NCI-H128 (cell line): ENCODE measurements at regions not wholly inside any gene's neighbourhood (a gene's known extent, or its start where the extent isn't known, plus 50 kb on each side); places are given as distances from the start of the nearest gene placed in this dataset.
"Not testable (repeated sequence)": the region's sequence is repeated elsewhere in the genome, so short reads cannot be mapped to it uniquely, and the experiment has no call there.

Experiments used
- DNase-seq: peaks from one replicate; lab custom pipeline; 2025; ENCODE audit not compliant: unreplicated experiment; lab: John Stamatoyannopoulos, UW

DNA sequence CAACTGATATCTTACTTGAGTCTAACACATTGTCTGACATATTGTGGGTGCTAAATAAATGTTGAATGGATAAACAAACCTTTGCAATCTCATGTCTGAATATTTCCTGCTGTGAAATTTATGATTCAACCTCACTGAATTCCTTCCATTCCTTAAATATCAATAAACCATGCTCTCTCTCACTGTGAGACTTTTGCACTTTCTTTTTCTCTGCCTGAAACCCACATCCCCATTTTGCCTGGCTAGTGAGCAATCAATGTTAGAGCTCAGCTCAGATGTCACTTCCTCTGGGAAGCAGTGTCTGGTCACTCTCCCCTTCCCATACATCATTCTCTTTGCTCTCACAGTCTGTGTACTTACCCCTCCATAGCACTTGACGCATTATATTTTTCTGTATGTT is 383.7 kb upstream of the TRPC7 start:
- no peak for DNase-seq

DNA sequence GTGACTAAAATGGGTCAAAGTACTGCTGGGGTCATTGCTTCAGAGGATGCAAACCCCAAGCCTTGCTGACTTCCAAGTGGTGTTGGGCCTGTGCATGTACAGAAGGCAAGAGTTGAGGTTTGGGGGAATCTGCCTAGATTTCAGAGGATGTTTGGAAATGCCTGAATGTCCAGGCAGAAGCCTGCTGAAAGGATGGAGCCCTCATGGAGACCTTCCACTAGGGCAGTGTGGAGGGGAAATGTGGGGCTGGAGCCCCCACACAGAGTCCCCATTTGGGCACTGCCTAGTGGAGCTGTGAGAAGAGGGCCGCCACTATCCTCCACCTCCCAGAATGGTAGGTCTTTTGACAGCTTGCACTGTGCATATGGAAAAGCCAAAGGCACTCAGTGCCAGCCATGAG is 377.7 kb upstream of the TRPC7 start:
- no peak for DNase-seq

DNA sequence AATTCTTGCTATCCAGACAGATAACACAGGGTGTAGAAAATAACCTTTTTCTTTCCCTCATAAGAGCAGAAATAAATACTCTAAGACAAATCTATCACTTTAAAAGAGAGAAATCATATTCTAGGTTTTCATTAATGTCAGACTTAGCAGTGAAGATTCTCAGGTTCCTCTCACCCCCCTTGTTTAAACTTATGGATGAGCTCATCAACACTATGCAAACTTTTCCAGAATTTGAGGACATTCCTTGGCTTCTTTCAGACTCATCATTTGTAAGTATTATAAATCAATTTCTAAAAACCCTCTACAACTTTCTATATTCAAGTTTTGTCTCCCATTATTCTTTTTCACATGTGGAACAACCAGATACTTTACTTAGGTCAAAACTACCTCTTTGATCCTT is 374.9 kb upstream of the TRPC7 start:
- no peak for DNase-seq

DNA sequence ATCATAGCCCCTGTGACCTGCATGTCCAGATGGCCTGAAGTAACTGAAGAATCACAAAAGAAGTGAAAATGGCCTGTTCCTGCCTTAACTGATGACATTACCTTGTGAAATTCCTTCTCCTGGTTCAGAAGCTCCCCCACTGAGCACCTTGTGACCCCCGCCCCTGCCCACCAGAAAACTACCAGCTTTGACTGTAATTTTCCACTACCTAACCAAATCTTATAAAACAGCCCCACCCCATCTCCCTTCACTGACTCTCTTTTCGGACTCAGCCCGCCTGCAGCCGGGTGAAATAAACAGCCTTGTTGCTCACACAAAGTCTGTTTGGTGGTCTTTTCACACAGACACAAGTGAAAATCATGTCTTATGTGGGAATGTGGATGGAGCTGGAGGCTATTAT is 373.9 kb upstream of the TRPC7 start:
- DNase-seq, result not testable (repeated sequence)

DNA sequence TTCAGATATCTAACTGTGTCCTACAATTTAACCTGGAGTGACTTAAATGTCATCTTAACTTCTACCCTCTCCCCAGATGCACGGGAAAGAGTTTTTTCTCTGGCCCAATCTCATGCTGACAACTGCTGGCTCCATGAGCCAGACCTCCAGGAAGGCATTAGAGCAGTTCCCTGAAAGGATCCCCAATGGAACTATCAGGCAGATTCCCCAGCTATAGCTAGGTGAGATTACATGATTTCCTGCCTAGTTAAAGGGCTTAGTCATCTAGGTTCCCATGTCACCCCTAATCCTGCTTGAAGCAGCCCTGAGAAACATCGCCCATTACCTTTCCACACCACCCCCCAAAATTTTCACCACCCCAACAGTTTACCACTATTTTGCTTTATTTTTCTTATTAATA is 373.5 kb upstream of the TRPC7 start:
- DNase-seq, result no peak

DNA sequence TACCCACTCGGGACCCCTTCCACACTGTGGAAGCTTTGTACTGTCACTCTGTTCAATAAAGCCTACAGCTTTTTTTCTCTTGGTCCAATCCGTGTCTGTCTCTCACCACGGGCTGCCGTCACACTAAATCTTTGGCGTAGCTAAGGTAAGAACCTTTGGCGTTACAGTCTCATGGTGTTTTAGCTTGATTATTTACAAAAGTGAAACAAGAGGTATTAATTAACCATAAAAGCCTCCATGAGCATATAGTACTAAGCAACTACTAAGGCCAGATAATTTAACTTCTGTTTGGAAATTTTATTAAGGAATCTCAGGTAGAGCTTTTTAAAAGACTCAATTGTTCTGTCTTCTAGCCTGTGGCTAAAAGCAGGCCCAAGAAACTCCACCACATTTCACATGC is 370.7 kb upstream of the TRPC7 start:
- no peak for DNase-seq

DNA sequence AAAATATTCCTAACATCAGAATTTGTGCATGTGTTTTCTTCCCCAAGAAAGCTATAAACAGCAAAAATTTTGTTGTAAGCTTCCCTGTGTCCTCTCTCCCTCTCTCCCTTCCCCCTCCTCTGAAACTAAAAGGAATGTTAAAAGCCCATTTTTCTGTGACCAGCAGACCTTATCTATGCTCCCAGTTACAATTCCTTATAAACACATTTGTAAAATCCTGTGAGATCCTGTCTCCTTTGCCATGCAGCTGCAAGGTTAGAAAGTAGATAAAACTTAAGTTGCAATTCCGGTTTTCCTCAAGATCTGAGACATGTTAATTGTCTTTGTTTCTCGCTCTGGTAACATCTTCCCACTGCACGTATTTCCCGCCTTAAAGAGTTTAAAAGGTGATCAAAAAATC is 370.3 kb upstream of the TRPC7 start:
- not testable (repeated sequence) for DNase-seq

DNA sequence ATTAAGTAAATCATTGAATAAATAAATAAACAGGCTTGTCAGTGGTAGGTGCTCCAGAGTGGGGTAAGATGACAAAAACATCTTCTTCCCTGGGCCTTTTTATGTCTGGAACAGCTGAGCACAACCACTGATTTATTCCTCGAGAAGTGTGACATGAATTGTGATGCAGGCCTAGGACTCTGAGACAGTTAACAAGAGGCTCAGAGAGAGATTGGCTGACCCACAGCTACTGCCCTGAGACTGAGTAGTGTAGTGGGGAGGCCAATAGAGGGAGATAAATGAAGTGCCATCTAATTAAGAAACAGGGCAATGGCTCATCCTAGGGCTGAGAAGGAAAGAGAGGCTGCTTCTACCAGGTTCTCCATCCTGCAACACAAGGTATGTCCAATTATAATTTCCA is 369.3 kb upstream of the TRPC7 start:
- no peak for DNase-seq

DNA sequence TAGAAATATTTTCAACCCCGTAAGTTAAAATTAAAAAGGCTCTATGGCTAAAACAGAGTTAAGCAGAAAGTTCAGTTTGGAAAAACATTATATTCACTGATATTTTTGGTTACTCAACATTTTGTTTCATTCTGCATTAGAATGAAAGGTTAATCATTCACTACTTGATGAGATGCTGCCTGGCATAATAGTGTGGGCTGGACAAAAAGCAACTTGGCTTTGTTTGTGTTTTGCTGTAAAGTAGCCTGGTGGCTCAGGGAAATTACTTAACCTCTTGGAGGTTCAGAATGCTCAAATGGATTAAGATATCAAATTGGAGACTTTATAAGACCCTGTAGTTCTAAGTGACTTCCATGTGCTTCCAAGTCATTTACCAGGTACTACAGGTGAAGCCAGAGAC is 367.4 kb upstream of the TRPC7 start:
- no peak for DNase-seq

DNA sequence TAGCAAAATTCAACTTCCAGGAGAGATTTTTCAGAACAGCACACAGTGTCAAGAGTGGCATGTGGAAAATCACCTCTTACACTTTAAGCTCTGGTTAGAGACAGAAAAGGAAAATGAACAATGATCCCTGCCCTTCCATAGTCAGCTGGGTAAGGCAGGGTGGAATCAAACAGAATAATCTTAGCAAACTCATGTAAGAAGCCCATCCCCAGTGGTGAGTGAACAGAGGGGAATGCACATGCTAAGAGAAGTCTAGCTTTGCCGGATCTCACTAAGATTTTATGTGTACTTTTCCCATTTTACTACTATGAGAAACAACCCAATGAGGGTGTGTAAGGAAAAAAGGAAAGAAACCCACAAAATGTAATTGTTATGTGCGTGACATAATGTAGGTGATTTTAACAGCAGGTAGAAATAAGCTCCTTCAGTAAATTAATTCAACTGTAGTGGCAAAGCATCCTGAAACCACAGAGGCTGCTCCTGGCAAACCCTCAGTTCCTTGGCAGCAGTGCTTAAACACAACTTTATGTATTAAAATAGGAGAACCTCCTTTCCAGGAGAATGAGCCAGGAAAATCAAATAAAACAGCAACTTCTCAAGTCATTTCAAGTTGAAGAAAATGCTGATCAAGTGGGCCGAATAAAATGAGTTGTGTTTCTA is 366.0 kb upstream of the TRPC7 start:
- no peak for DNase-seq

DNA sequence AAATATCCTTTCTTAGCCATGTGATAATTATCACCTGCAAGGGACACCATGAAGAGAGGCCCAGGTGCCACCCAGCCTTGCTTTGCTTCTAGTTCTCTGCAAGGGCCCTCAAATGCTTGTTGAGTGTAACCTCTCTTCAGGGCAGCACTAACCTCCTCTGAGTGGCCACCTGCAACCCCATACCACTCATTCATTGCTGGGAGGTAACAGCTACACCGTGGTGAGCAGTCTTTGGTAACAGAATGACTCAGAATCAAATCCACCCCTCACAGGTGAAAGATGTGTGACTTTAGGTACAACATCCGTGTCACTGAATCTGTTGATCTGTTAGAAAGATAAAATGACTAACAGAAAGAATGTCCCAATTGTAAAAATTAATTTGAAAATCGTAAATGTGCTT is 365.1 kb upstream of the TRPC7 start:
- no peak for DNase-seq

DNA sequence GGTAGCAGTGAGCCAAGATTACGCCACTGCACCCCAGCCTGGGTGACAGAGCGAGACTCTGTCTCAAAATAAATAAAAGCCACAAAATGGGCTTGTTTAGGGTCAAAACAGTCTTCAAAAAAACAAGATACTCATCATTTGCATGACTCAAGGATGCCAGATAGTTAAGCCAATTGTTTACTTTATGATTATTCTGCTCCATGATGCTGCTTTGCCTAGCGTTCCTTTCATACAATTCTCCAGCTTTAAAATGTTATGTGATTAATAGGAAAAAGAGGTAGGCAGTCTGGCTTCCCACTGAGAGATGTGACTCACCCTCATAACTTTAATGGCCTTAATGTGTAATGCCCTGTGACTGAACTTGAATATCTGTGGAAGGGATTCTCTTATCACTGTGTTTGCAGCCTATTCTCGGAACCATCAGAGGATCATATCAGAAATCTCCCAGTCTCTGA is 364.6 kb upstream of the TRPC7 start:
- no peak for DNase-seq

DNA sequence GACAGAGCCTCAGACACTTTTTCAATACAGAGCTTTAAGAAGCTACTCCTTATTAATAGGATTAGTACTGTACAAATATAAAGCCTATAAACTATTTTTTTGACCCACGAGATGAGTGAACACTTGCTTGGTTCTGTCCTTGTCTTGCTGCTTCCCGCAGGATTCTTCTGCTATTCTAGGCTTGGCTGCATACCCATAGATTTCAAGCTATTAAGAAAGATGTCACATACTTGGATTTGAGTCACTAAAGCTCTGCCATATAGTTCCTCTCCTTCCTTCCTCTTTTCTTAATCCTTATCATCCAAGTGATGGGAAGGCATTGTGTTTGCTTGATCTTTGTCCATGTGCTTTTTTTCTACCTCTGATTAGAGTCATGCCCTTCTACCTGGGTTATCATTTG is 361.2 kb upstream of the TRPC7 start:
- no peak for DNase-seq

DNA sequence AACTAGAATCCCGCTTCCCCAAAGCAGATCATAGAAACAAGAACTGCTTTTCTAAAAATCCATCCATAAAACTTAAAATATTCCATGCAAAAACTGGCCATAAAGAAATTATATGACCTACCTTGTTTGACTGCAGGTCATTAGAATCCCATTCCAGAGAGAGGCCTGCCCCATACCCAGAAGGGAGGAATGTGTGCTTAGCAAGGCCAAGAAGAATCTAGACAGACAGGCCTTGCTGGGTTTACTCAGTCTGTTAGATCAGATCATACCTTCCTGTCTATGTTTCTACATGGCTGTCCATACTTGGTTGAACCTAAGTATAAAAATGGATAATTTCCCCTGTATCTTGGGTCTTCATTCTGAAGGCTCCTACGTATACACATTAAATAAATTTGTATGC is 358.8 kb upstream of the TRPC7 start:
- no peak for DNase-seq

DNA sequence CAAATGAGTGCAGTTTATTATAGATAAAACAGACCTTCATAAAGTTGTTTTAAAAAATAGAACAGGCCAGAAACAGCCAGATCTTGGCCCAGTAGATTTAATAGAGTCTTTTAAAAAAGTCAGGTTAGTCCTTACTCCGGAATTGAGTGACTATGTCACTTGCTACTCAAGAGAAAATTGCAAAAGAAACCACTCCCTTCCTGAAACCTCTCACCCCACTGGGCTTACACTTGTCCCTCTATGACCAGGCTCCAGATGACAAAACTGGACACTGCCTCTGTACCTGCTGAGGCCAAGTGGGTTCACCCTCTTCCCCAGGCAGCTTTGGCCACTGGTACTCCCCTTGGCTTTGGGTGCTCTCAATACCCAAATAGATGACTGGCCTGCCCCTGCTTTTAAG is 357.2 kb upstream of the TRPC7 start:
- DNase-seq, result no peak

DNA sequence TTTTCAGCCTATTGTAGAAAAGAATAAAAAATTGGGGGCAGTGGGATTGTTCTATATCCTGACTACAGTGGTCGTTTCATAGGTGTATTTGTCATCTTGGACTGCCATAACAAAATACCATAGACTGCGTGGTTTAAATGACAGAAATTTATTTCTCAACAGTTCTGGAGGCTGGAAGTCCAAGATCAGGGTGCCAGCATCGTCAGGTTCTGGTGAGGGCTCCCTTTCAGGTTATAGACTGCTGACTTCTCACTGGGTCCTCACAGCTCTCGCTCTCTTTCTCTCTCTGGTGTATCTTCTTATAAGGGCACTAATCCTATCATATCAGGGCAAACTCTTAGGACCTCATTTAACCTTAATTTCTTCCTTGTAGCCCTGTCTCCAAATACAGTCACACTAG is 356.7 kb upstream of the TRPC7 start:
- DNase-seq, result no peak

DNA sequence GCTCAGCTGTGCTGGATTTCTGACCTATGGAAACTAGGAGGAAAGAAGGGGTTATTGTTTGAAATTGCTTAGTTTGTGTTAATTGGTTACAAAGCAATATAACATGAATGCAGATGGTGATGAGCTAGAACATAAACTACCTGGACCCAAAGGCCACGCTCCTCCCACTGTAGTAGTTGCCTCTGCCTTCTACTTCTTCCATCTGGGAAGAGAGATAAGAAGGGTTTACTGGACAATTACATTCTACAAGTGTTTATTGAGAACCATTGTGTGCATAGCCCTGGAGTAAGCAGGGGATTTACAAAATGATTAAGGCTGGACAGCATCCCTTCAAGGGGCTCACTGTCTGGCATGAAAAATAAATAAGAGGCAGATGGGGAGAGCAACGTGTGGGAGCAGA is 355.3 kb upstream of the TRPC7 start:
- no peak for DNase-seq

DNA sequence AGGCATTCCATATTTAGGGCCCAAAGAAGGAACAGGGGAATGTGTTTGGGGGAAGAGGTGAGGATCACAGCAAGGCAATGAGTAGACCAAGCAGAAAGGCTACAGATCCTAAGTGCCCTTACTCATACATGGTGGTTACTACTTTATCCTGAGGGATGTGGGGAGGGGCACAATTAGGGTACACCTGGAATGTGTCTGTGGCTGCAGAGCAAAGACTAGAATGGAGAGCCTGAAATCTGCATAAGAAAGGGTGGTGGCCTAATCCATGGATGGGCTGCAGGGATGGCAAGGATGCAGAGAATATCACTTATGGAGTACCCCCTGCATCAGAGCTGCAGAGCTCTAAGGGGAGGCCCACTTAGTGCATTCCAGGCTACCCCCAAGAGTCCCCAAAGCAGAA is 352.6 kb upstream of the TRPC7 start:
- no peak for DNase-seq

DNA sequence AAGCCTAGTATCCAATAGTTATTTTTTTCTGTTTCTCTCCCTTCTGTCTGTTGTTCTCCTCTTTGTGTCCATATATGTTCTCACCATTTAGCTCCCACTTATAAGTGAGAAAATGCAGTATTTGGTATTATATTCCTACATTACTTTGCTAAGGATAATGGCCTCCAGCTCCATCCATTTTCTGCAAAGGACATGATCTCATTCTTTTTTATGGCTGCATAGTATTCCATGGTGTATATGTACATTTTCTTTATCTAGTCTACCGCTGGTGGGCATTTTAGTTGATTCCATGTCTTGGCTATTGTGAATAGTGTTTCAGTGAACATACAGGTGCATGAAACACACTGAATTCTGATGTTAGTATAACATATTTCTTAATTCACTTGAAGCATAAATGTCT is 348.9 kb upstream of the TRPC7 start:
- DNase-seq, result no peak

DNA sequence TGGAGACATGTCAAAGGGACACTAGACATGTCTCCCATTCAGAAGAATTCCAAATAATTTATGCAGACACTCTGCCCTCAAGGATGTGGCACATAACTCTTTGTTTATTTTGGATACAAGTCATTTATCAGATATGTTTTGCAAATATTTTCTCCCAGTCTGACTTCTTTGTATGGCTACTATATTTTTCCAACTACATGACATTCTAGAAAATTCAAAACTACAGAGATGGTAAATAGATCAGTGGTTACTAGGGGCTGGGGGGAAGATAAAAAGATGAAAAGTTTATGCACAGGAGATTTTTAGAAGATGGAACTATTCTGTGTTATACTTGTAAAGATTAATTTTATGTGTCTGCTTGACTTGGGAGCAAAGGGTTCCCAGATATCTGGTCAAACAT is 347.3 kb upstream of the TRPC7 start:
- no peak for DNase-seq

DNA sequence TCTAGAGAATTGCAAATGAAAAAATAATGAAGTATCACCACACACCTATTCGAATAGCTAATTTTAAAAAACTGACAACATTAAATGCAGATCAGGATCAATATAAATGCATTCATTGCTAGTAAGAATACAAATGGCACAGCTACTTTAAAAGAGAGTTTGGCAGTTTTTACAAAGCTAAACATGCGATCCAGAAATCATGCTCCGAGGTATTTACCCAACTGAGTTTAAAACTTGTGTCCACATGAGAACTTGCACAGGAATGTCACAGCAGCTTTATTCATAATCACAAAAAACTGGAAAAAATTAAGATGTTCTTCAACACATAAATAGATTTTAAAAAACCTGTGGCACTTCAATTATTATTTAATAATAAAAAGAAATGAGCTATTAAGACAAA is 345.5 kb upstream of the TRPC7 start:
- no peak for DNase-seq

DNA sequence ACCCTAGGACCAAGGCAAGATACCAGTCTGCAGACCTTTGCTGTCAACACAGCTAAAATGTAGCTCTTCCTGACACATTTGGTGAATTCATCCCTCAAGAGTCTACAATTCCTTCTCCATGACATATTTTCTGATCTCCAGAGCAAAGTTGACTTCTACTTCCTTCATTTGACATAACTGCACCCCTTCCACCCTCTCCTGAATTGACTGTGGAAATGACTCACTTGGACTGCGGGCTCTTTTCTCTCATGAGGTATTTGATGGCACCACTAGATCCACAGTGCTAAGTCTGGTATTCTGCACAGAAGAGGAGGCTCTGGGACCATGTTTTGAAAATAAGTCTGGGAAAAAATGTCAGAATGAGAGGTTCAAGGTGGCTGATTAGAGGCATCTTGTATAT is 338.4 kb upstream of the TRPC7 start:
- DNase-seq, result no peak

DNA sequence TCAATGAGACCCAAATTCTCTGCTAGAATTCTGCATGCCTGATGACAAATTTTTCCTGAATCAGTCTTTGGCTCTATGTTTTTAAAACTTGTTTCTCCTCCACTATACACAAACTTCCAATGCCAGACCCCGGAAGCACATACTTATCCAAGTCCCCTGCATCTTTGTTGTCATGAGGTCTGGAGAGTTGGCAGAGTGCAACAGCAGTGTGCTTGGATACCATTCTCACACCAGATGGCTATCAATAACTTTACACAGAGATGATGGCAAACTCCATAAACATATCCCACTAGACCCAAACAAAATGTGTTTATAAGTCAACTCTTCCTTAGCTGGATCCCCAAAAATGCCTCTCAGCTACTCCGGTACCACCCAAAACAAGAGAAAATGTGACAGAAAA is 337.7 kb upstream of the TRPC7 start:
- DNase-seq, result no peak

DNA sequence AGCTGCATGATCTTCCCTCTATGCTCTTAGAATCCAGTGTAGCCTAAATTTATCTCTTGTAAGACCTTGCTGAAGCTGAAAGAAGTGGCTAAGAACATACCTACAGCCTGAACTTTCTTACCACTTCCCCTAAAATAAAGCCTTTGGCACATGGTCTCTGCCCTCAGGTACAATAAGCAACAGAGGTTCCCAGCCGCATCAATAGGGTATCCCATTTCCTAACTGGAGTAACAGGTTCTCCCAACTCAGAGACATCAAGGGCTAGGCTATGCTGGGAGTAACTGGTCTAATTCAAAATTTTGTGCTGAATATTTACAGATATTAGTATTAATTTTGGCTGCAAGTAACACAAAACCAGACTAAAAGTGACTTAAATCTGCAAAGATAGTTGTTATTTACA is 335.8 kb upstream of the TRPC7 start:
- no peak for DNase-seq
